ENCODE measurements at regions not wholly inside any gene's neighbourhood (a gene's known extent, or its start where the extent isn't known, plus 50 kb on each side); places are given as distances from the start of the nearest gene placed in this dataset.

- TF ChIP-seq REST (IDR thresholded peaks at IDR 0.05; ENCODE audit: borderline replicate concordance in 1 of 2, low read depth in 1 of 2, low read length in 2 of 2) (no peak), ZNF580 (CRISPR knock-in tag; IDR thresholded peaks at IDR 0.05; ENCODE audit: borderline replicate concordance, low read depth) (no peak), ELF4 (CRISPR knock-in tag; IDR thresholded peaks at IDR 0.05; ENCODE audit: borderline replicate concordance) (no peak), KDM2A (CRISPR knock-in tag; IDR thresholded peaks at IDR 0.05; ENCODE audit: borderline replicate concordance, low read depth) (no peak), ZBTB44 (CRISPR knock-in tag; IDR thresholded peaks at IDR 0.05) (no peak), XBP1 (CRISPR knock-in tag; IDR thresholded peaks at IDR 0.05) (no peak), ZBTB7B (CRISPR knock-in tag; IDR thresholded peaks at IDR 0.05) (no peak)
- TF ChIP-seq, protein P1, sequence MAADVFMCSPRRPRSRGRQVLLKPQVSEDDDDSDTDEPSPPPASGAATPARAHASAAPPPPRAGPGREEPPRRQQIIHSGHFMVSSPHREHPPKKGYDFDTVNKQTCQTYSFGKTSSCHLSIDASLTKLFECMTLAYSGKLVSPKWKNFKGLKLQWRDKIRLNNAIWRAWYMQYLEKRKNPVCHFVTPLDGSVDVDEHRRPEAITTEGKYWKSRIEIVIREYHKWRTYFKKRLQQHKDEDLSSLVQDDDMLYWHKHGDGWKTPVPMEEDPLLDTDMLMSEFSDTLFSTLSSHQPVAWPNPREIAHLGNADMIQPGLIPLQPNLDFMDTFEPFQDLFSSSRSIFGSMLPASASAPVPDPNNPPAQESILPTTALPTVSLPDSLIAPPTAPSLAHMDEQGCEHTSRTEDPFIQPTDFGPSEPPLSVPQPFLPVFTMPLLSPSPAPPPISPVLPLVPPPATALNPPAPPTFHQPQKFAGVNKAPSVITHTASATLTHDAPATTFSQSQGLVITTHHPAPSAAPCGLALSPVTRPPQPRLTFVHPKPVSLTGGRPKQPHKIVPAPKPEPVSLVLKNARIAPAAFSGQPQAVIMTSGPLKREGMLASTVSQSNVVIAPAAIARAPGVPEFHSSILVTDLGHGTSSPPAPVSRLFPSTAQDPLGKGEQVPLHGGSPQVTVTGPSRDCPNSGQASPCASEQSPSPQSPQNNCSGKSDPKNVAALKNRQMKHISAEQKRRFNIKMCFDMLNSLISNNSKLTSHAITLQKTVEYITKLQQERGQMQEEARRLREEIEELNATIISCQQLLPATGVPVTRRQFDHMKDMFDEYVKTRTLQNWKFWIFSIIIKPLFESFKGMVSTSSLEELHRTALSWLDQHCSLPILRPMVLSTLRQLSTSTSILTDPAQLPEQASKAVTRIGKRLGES (CRISPR knock-in tag; IDR thresholded peaks at IDR 0.05; ENCODE audit: borderline replicate concordance), result no peak
Measured at GRCh38 chr20:7654231-7654630, 286.0 kb downstream of the HAO1 start (continued).
